Adrenal gland (tissue), 9 donors: ENCODE measurements at regions not wholly inside any gene's neighbourhood (a gene's known extent, or its start where the extent isn't known, plus 50 kb on each side); places are given as distances from the start of the nearest gene placed in this dataset.

Experiments used
- DNase-seq, 7 donors: peaks; one replicate each; pipeline ENCODE4 v3.0.0-alpha.2; 2019 to 2020
- H3K27ac ChIP-seq, 5 donors: fragments of 200-600 bp; sonication (generic) in 4 of 5; 1 replicate in 3 of 5; 2 replicates in 2 of 5; pipeline versions ENCODE4 v1.5.1 to v1.8.0; 2016 to 2020; ENCODE audit warnings: mild to moderate bottlenecking in 1 of 5
- H3K27me3 ChIP-seq: fragments of 200-600 bp; 2 replicates; pipeline ENCODE4 v1.8.0; 2021
- H3K36me3 ChIP-seq, 2 donors: fragments of 200-600 bp; replicated peaks in 1 of 2; 1 replicate in 1 of 2; 2 replicates in 1 of 2; pipeline versions ENCODE4 v1.5.1 to v1.8.0; 2018 to 2022
- H3K4me1 ChIP-seq, 2 donors: fragments of 200-600 bp; replicated peaks in 1 of 2; 1 replicate in 1 of 2; 2 replicates in 1 of 2; pipeline versions ENCODE4 v1.5.1 to v1.8.0; 2018 to 2021
- H3K4me3 ChIP-seq, 4 donors: fragments of 200-600 bp; sonication (generic) in 3 of 4; one replicate each; pipeline ENCODE4 v1.5.1; 2016 to 2018
- H3K9me3 ChIP-seq, 3 donors: fragments of 200-600 bp; sonication (generic) in 1 of 3; replicated peaks in 1 of 3; 1 replicate in 2 of 3; 2 replicates in 1 of 3; pipeline versions ENCODE4 v1.5.1 to v1.8.0; 2016 to 2021
- POLR2A ChIP-seq, 2 donors: fragments of 450-650 bp; IDR thresholded peaks; one replicate each; pipeline ENCODE4 v1.6.1; 2017; ENCODE audit warnings: antibody characterized with exemption in 2 of 2, mild to moderate bottlenecking in 2 of 2, moderate library complexity in 1 of 2
- WGBS, 4 donors: extraction: QIAGEN DNeasy Blood & Tissue Kit in 2 of 4; methylation state at CpG; one replicate each; pipeline versions ENCODE4 v1.1.5 to v1.1.7; 2013 to 2017; 5-methylcytosine and 5-hydroxymethylcytosine counted together
- intact Hi-C, 2 donors: fragments of 100-400 bp; cut with DNase I; formaldehyde crosslinking; loops; one replicate each; pipeline versions ENCODE4 v1.14.1 to v1.15.0; 2022 to 2023
- TF ChIP-seq, protein P1 (sequence below), 6 experiments: fragments of 450-650 bp in 4 of 6; fragments of 200-600 bp in 2 of 6; sonication (generic) in 1 of 6; IDR thresholded peaks; 1 replicate in 5 of 6; 2 replicates in 1 of 6; pipeline versions ENCODE4 v1.5.1 to v1.8.0; 2016 to 2021; ENCODE audit warnings: antibody characterized with exemption in 6 of 6, mild to moderate bottlenecking in 2 of 6, moderate library complexity in 1 of 6
- donor health status: healthy with polysubstance abuse.
- donor health status: Bipolar disorder and iron deficiency.
- donor health status: DM: yes; HTN: yes; CAD: no.
- donor health status: DM: no; HTN: no; CAD: no.
- donor health status: DM: no; HTN: no; CAD: no.

DNA sequence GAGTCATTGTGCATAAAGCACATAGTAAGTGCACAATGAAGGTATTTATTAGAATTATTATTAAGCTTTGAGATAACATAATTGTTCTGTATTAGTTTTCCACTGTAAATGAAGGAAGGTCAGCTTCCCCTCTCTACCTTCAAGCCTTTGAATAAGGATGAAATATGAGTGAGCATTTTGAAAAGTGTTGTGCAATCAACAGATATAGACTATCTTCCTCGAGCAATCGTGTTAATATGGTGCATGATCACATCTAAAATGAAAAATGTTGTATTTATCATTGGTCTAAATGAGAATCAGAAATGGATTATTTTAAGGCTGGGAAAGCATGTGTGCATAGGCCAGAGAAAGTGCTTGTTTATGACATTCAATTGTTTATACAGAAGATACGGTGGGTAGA, 1474.6 kb upstream of the TENM3 start:
- no peak for TF ChIP-seq POLR2A (IDR thresholded peaks at IDR 0.05)
- TF ChIP-seq, protein P1, sequence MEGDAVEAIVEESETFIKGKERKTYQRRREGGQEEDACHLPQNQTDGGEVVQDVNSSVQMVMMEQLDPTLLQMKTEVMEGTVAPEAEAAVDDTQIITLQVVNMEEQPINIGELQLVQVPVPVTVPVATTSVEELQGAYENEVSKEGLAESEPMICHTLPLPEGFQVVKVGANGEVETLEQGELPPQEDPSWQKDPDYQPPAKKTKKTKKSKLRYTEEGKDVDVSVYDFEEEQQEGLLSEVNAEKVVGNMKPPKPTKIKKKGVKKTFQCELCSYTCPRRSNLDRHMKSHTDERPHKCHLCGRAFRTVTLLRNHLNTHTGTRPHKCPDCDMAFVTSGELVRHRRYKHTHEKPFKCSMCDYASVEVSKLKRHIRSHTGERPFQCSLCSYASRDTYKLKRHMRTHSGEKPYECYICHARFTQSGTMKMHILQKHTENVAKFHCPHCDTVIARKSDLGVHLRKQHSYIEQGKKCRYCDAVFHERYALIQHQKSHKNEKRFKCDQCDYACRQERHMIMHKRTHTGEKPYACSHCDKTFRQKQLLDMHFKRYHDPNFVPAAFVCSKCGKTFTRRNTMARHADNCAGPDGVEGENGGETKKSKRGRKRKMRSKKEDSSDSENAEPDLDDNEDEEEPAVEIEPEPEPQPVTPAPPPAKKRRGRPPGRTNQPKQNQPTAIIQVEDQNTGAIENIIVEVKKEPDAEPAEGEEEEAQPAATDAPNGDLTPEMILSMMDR (IDR thresholded peaks at IDR 0.05): no peak
- 55 to 74% (median 68%) methylated on average over 3 of the region's 3 CpGs for WGBS, 4 donors
- no peaks in the 10 kb centered on the region for H3K4me1 ChIP-seq

DNA sequence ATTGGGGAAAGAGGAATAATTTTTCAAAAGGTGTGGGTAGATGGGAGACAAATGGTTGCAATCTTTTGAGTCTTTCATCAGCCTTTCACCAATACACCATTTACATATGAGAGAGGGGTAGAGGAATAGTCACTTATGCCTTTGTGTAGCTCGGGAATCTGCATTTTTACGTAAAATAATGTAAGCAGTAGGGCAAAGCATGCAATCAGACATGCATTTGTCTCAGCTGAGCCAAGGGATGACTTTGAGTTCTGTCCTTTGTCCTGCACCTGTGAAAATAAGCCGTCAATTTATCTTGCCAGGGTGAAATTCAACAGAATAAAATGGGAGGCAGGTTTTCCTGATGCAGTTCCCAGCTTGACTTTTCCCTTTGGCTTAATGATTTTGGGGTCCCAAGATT, 1473.4 kb upstream of the TENM3 start:
- Histone ChIP-seq H3K9me3 (no peaks in the 10 kb centered on the region), H3K4me3 (no peak overlapping the region), H3K4me1 (no peaks in the 10 kb centered on the region), H3K36me3 (no peaks in the 10 kb centered on the region), H3K27me3 (no peaks in the 10 kb centered on the region), H3K27ac (no peak overlapping the region)
- no peak for DNase-seq
- 82 to 95% (median 87%) methylated on average over 3 of the region's 3 CpGs for WGBS, 4 donors
- intact Hi-C loops: no loop called here
- no peak for TF ChIP-seq POLR2A (IDR thresholded peaks at IDR 0.05)
- TF ChIP-seq, protein P1 (IDR thresholded peaks at IDR 0.05): no peak

More for the DNA sequence above, 1474.6 kb upstream of the TENM3 start:
- H3K27ac ChIP-seq: no peak overlapping the region
- H3K36me3 ChIP-seq: no peaks in the 10 kb centered on the region
- no peak for DNase-seq
- no peak overlapping the region for H3K4me3 ChIP-seq
- H3K9me3 ChIP-seq: no peaks in the 10 kb centered on the region
- intact Hi-C loops: no loop called here
- H3K27me3 ChIP-seq: no peaks in the 10 kb centered on the region

DNA sequence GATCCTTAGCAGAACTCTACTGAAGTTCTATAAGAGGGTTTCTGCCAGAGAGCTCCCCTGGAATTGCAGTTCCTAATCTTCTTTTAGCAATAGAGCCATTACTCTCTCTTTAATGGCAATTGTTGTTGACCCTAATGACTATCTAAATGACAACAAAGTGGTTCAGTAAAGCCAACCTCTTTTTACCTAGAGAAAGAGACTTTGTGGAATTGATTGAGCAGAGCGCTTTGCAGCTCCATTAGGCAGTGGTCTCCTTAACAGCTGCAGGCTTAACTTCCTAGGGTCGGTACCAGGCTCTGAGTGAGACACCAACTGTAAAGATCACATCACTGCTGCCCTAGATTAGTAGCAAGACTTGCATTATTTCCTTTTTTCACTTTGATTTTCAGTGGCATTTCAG, 1472.9 kb upstream of the TENM3 start:
- H3K9me3 ChIP-seq: no peaks in the 10 kb centered on the region
- H3K4me1 ChIP-seq: no peaks in the 10 kb centered on the region
- TF ChIP-seq POLR2A (IDR thresholded peaks at IDR 0.05): no peak
- TF ChIP-seq, protein P1 (IDR thresholded peaks at IDR 0.05): no peak
- intact Hi-C loops: no loop called here
- no peaks in the 10 kb centered on the region for H3K27me3 ChIP-seq
- H3K36me3 ChIP-seq: no peaks in the 10 kb centered on the region
- DNase-seq: no peak
- no peak overlapping the region for H3K4me3 ChIP-seq
- no peak overlapping the region for H3K27ac ChIP-seq
- 82 to 91% (median 88%) methylated on average over 1 to 2 of the region's 2 CpGs for WGBS, 4 donors

DNA sequence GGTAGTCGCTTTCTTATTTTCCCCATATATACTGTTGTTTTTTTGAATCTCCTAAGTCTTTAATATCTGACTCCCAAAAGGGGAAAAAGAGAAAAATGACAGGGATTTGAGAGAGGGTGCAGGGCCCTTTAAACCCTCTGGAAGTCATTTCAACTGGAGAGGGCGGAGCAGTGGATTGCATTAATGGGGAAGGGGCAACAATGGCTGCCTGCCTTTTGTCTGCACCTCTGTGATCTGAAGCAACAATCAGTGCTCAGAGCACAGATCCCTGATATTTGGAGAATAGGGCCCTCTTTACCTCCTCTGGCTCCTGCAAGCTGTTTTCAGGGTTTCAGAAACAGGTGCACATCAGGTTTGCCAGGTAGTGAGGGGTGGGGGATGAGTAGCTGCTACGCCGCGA, 1458.3 kb upstream of the TENM3 start:
- intact Hi-C loops: no loop called here

More for the DNA sequence above, 1458.3 kb upstream of the TENM3 start:
- Histone ChIP-seq H3K4me1 (no peaks in the 10 kb centered on the region), H3K27me3 (no peaks in the 10 kb centered on the region), H3K36me3 (no peaks in the 10 kb centered on the region), H3K9me3 (peaks cover 0 to 4% (median 0%) of the 10 kb centered on the region in 3 donors), H3K27ac (no peak overlapping the region), H3K4me3 (no peak overlapping the region)
- 94 to 96% (median 95%) methylated on average over 5 of the region's 5 CpGs for WGBS, 4 donors
- no peak for DNase-seq
- TF ChIP-seq, protein P1 (IDR thresholded peaks at IDR 0.05): no peak
- no peak for TF ChIP-seq POLR2A (IDR thresholded peaks at IDR 0.05)
